ENCODE measurements at regions not wholly inside any gene's neighbourhood (a gene's known extent, or its start where the extent isn't known, plus 50 kb on each side); places are given as distances from the start of the nearest gene placed in this dataset.

DNA sequence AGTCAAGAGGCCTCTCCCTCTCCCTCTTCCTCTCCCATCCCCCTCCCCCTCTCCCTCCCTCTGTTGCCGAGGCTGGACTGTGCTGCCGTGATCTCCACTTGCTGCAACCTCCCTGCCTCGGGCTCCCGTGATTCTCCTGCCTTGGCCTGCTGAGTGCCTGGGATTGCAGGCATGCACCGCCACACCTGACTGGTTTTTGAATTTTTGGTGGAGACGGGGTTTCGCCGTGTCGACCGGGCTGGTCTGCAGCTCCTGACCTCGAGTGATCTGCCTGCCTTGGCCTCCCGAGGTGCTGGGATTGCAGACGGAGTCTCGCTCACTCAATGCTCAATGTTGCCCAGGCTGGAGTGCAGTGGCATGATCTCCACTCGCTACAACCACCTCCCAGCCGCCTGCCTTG is 165.1 kb downstream of the CENPC start:
- no peaks in the 10 kb centered on the region for H3K36me3 ChIP-seq (ENCODE audit: control insufficient read depth, insufficient read depth, low read length)
- H3K4me3 ChIP-seq (ENCODE audit: low read depth, low read length): no peak overlapping the region
- H3K4me1 ChIP-seq (ENCODE audit: control insufficient read depth, insufficient read depth, low read length): no peaks in the 10 kb centered on the region
- peaks cover 20% of the 10 kb centered on the region for H3K9me3 ChIP-seq (ENCODE audit: control insufficient read depth, insufficient read depth, low read depth, low read length)
- no peak overlapping the region for H3K9ac ChIP-seq (ENCODE audit: low read length)
- no peak overlapping the region for H3K27ac ChIP-seq (ENCODE audit: low read depth, low read length)
- H3K27me3 ChIP-seq (ENCODE audit: control insufficient read depth, insufficient read depth, low read length): no peaks in the 10 kb centered on the region

GRCh38 chr4:67375291-67375690 is 170.0 kb downstream of the CENPC start:
- H3K9me3 ChIP-seq (ENCODE audit: control insufficient read depth, insufficient read depth, low read depth, low read length): peaks cover 7% of the 10 kb centered on the region
- peaks cover 11% of the 10 kb centered on the region; the same call in 1 of the 2 replicates for H3K4me1 ChIP-seq (ENCODE audit: control insufficient read depth, insufficient read depth, low read length)
- no peak overlapping the region for H3K4me3 ChIP-seq (ENCODE audit: low read depth, low read length)
- H3K9ac ChIP-seq (ENCODE audit: low read length): no peak overlapping the region
- H3K36me3 ChIP-seq (ENCODE audit: control insufficient read depth, insufficient read depth, low read length): no peaks in the 10 kb centered on the region
- H3K27ac ChIP-seq (ENCODE audit: low read depth, low read length): no peak overlapping the region
- no peaks in the 10 kb centered on the region for H3K27me3 ChIP-seq (ENCODE audit: control insufficient read depth, insufficient read depth, low read length)

DNA sequence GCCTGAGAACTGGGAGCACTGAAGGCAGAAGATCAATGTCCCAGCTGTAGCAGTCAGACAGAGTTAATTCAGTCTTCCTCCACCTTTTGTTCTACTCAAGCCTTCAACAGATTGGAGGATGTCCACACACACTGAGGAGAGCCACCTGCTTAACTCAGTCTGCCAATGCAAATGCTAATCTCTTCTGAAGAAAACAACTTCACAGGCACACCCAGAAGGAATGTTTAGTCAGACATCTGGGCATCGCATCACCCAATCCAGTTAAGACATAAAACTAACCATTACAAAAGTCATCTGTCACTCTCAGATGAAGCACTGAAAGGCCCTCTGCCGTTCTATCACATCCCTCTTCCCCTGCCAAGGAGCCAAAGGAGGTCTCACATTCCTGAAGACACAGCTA is 173.7 kb downstream of the CENPC start:
- Histone ChIP-seq H3K27me3 (ENCODE audit: control insufficient read depth, insufficient read depth, low read length) (no peaks in the 10 kb centered on the region), H3K36me3 (ENCODE audit: control insufficient read depth, insufficient read depth, low read length) (no peaks in the 10 kb centered on the region)

DNA sequence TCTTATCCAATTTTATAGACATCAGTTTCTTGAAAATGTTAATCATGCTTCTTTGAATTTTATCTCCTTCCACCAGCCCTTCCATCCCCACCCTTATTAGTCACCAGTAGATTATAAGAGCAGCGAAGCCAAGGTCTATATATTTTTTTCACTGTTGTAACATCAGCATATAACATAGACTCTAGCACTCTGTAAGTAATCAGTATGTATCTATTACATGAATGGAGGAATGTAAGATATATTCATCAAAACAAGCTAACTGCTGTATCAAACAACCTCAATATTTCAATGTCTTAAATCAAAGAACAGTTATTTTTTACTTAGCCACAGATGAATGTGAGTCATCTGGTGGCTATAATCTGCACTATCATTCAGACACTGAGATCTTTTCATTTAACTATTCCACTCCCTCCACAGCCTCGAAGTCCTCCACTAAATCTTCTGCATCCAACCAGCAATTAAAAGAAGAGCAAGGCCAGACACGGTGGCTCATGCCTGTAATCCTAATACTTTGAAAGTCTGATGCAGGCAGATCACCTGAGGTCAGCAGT is 178.9 kb downstream of the CENPC start:
- no peak overlapping the region for H3K4me3 ChIP-seq (ENCODE audit: low read depth, low read length)
- H3K27ac ChIP-seq (ENCODE audit: low read depth, low read length): no peak overlapping the region
- no peaks in the 10 kb centered on the region for H3K36me3 ChIP-seq (ENCODE audit: control insufficient read depth, insufficient read depth, low read length)
- no peaks in the 10 kb centered on the region for H3K9me3 ChIP-seq (ENCODE audit: control insufficient read depth, insufficient read depth, low read depth, low read length)
- peaks cover 6% of the 10 kb centered on the region; the same call in 1 of the 2 replicates for H3K4me1 ChIP-seq (ENCODE audit: control insufficient read depth, insufficient read depth, low read length)
- H3K27me3 ChIP-seq (ENCODE audit: control insufficient read depth, insufficient read depth, low read length): no peaks in the 10 kb centered on the region
- no peak overlapping the region for H3K9ac ChIP-seq (ENCODE audit: low read length)

More for the DNA sequence above, 173.7 kb downstream of the CENPC start:
- Histone ChIP-seq H3K27ac (ENCODE audit: low read depth, low read length) (no peak overlapping the region), H3K9me3 (ENCODE audit: control insufficient read depth, insufficient read depth, low read depth, low read length) (no peaks in the 10 kb centered on the region), H3K9ac (ENCODE audit: low read length) (no peak overlapping the region), H3K4me3 (ENCODE audit: low read depth, low read length) (no peak overlapping the region), H3K4me1 (ENCODE audit: control insufficient read depth, insufficient read depth, low read length) (peaks cover 11% of the 10 kb centered on the region; the same call in 1 of the 2 replicates)

- H3K4me3 ChIP-seq (ENCODE audit: low read depth, low read length): no peak overlapping the region
- H3K36me3 ChIP-seq (ENCODE audit: control insufficient read depth, insufficient read depth, low read length): no peaks in the 10 kb centered on the region
- H3K27me3 ChIP-seq (ENCODE audit: control insufficient read depth, insufficient read depth, low read length): no peaks in the 10 kb centered on the region
- 0 out of 2 replicates have a peak, but pooled peaks cover 2% of the 10 kb centered on the region for H3K4me1 ChIP-seq (ENCODE audit: control insufficient read depth, insufficient read depth, low read length)
- H3K9ac ChIP-seq (ENCODE audit: low read length): no peak overlapping the region
- no peaks in the 10 kb centered on the region for H3K9me3 ChIP-seq (ENCODE audit: control insufficient read depth, insufficient read depth, low read depth, low read length)
- no peak overlapping the region for H3K27ac ChIP-seq (ENCODE audit: low read depth, low read length)
Observed at GRCh38 chr4:67365661-67366245, 179.6 kb downstream of the CENPC start.

- Histone ChIP-seq H3K9me3 (ENCODE audit: control insufficient read depth, insufficient read depth, low read depth, low read length) (peaks cover 19% of the 10 kb centered on the region), H3K27ac (ENCODE audit: low read depth, low read length) (no peak overlapping the region), H3K36me3 (ENCODE audit: control insufficient read depth, insufficient read depth, low read length) (no peaks in the 10 kb centered on the region), H3K4me1 (ENCODE audit: control insufficient read depth, insufficient read depth, low read length) (no peaks in the 10 kb centered on the region), H3K4me3 (ENCODE audit: low read depth, low read length) (no peak overlapping the region), H3K9ac (ENCODE audit: low read length) (no peak overlapping the region), H3K27me3 (ENCODE audit: control insufficient read depth, insufficient read depth, low read length) (no peaks in the 10 kb centered on the region)
Observed at GRCh38 chr4:67355806-67356205, 189.5 kb downstream of the CENPC start.

DNA sequence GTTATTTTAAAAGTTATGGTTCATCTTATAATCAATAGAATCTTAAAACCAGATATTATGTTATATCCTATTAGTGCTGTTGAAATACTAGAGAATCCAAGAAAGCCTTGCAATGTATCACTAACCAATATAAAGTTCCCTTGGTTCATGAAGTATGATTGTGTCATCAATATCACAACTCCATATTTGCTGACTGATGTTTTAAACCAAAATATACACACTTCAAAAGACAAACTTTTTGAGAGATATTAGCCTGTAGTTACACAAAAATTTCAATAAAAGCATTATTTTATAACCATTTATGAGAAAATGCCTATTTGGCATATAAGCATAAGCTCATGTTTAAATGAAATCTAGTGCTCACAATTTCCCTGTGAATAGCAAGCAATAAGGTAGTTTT is 198.6 kb downstream of the CENPC start:
- Histone ChIP-seq H3K27me3 (ENCODE audit: control insufficient read depth, insufficient read depth, low read length) (no peaks in the 10 kb centered on the region), H3K9me3 (ENCODE audit: control insufficient read depth, insufficient read depth, low read depth, low read length) (peaks cover 5% of the 10 kb centered on the region), H3K27ac (ENCODE audit: low read depth, low read length) (no peak overlapping the region), H3K9ac (ENCODE audit: low read length) (no peak overlapping the region), H3K4me1 (ENCODE audit: control insufficient read depth, insufficient read depth, low read length) (peaks cover 10% of the 10 kb centered on the region), H3K36me3 (ENCODE audit: control insufficient read depth, insufficient read depth, low read length) (no peaks in the 10 kb centered on the region), H3K4me3 (ENCODE audit: low read depth, low read length) (no peak overlapping the region)

- peaks cover 10% of the 10 kb centered on the region for H3K4me1 ChIP-seq (ENCODE audit: control insufficient read depth, insufficient read depth, low read length)
- H3K9ac ChIP-seq (ENCODE audit: low read length): no peak overlapping the region
- no peak overlapping the region for H3K4me3 ChIP-seq (ENCODE audit: low read depth, low read length)
- H3K36me3 ChIP-seq (ENCODE audit: control insufficient read depth, insufficient read depth, low read length): no peaks in the 10 kb centered on the region
- no peaks in the 10 kb centered on the region for H3K9me3 ChIP-seq (ENCODE audit: control insufficient read depth, insufficient read depth, low read depth, low read length)
- H3K27me3 ChIP-seq (ENCODE audit: control insufficient read depth, insufficient read depth, low read length): no peaks in the 10 kb centered on the region
- H3K27ac ChIP-seq (ENCODE audit: low read depth, low read length): no peak overlapping the region
Observed at GRCh38 chr4:67344594-67345380, 200.5 kb downstream of the CENPC start.

DNA sequence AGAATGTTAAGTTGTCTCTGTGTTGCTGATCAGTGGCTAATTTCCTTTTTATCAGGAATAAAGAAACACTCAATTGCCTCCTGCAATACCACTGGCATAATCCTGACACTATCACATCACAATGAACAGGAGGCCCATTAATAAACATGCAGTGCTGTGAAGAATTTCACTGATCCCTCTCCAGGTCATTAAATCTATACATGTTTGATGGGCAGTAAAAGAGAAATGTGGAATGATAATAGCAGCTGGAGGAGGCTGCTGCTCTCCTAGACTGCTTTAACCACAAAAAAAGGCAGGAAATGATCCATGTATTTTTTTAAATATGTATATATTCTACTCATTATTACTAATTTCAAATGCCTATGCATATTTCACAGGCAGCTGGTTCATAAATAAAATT is 202.1 kb downstream of the CENPC start:
- H3K9me3 ChIP-seq (ENCODE audit: control insufficient read depth, insufficient read depth, low read depth, low read length): no peaks in the 10 kb centered on the region
- no peaks in the 10 kb centered on the region for H3K27me3 ChIP-seq (ENCODE audit: control insufficient read depth, insufficient read depth, low read length)
- H3K4me1 ChIP-seq (ENCODE audit: control insufficient read depth, insufficient read depth, low read length): peaks cover 10% of the 10 kb centered on the region
- no peak overlapping the region for H3K27ac ChIP-seq (ENCODE audit: low read depth, low read length)
- H3K4me3 ChIP-seq (ENCODE audit: low read depth, low read length): no peak overlapping the region
- H3K9ac ChIP-seq (ENCODE audit: low read length): no peak overlapping the region
- H3K36me3 ChIP-seq (ENCODE audit: control insufficient read depth, insufficient read depth, low read length): no peaks in the 10 kb centered on the region

- Histone ChIP-seq H3K9ac (ENCODE audit: low read length) (no peak overlapping the region), H3K9me3 (ENCODE audit: control insufficient read depth, insufficient read depth, low read depth, low read length) (no peaks in the 10 kb centered on the region), H3K36me3 (ENCODE audit: control insufficient read depth, insufficient read depth, low read length) (no peaks in the 10 kb centered on the region), H3K27ac (ENCODE audit: low read depth, low read length) (no peak overlapping the region), H3K4me1 (ENCODE audit: control insufficient read depth, insufficient read depth, low read length) (peaks cover 10% of the 10 kb centered on the region), H3K27me3 (ENCODE audit: control insufficient read depth, insufficient read depth, low read length) (no peaks in the 10 kb centered on the region), H3K4me3 (ENCODE audit: low read depth, low read length) (no peak overlapping the region)
Observed at GRCh38 chr4:67342291-67342690, 203.0 kb downstream of the CENPC start.

DNA sequence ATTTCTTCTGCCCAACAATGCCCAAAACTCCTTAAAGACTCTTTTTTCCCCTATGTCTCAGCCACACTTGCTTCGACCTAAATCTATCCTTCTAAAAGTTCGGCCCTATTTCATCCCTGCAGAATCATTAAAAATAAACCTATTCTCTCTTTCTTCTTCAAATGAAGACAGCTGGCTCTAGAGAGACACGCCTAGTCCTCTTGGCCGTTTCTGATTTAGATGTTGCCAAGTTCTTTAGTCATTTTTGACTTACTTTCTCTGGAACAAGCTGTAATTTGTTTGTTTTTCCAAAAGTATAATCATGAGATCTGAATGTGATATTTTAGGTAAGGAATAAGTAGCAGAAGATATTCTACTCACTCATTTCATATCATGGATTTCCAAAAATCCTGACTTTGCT is 211.6 kb downstream of the CENPC start:
- no peaks in the 10 kb centered on the region for H3K9me3 ChIP-seq (ENCODE audit: control insufficient read depth, insufficient read depth, low read depth, low read length)
- H3K9ac ChIP-seq (ENCODE audit: low read length): no peak overlapping the region

More for the DNA sequence above, 211.6 kb downstream of the CENPC start:
- Histone ChIP-seq H3K27me3 (ENCODE audit: control insufficient read depth, insufficient read depth, low read length) (no peaks in the 10 kb centered on the region), H3K27ac (ENCODE audit: low read depth, low read length) (no peak overlapping the region), H3K36me3 (ENCODE audit: control insufficient read depth, insufficient read depth, low read length) (no peaks in the 10 kb centered on the region), H3K4me1 (ENCODE audit: control insufficient read depth, insufficient read depth, low read length) (no peaks in the 10 kb centered on the region), H3K4me3 (ENCODE audit: low read depth, low read length) (no peak overlapping the region)
